Nephron (organoid): ENCODE measurements at regions not wholly inside any gene's neighbourhood (a gene's known extent, or its start where the extent isn't known, plus 50 kb on each side); places are given as distances from the start of the nearest gene placed in this dataset.
A peak's percentile ranks its signal among the peaks of the same experiment; 100 is the strongest.

Source experiments
- H3K27ac Mint-ChIP-seq, 3 experiments: 2 replicates each; pipeline ENCODE4 v1.8.0; 2020; ENCODE audit warnings: mixed read lengths in 3 of 3, mild to moderate bottlenecking in 2 of 3, moderate library complexity in 1 of 3
- H3K27me3 Mint-ChIP-seq: 2 replicates; pipeline ENCODE4 v1.8.0; 2021; ENCODE audit warnings: low read depth, mild to moderate bottlenecking, moderate library complexity, mixed read lengths
- H3K36me3 Mint-ChIP-seq: 2 replicates; pipeline ENCODE4 v1.8.0; 2020; ENCODE audit warnings: low read depth, mixed read lengths
- H3K4me1 Mint-ChIP-seq: 2 replicates; pipeline ENCODE4 v1.8.0; 2020; ENCODE audit warnings: mixed read lengths
- H3K4me3 Mint-ChIP-seq, 3 experiments: 2 replicates each; pipeline ENCODE4 v1.8.0; 2020; ENCODE audit warnings: mild to moderate bottlenecking in 3 of 3, mixed read lengths in 3 of 3, moderate library complexity in 2 of 3
- H3K9me3 Mint-ChIP-seq: 2 replicates; pipeline ENCODE4 v1.8.0; 2020; ENCODE audit warnings: mixed read lengths
- CTCF ChIP-seq, 3 experiments: fragments of 200-600 bp; sonication (generic); IDR thresholded peaks; one replicate each; pipeline ENCODE4 v1.5.0; 2021; ENCODE audit warnings: antibody characterized with exemption in 3 of 3; ENCODE audit not compliant: unreplicated experiment in 3 of 3

- Mint-ChIP-seq H3K27ac (no peak overlapping the region), H3K36me3 (peaks cover 4% of the 10 kb centered on the region), H3K9me3 (peaks cover 4% of the 10 kb centered on the region), H3K4me3 (no peak overlapping the region), H3K27me3 (peaks cover 33% of the 10 kb centered on the region), H3K4me1 (no peaks in the 10 kb centered on the region)
- no peak for TF ChIP-seq CTCF (IDR thresholded peaks at IDR 0.05; ENCODE audit: unreplicated experiment in 3 of 3)
Measured at GRCh38 chr20:40956542-40957264, 71.9 kb upstream of the TOP1 start.

- Mint-ChIP-seq H3K36me3 (peaks cover 4% of the 10 kb centered on the region), H3K27me3 (peaks cover 27% of the 10 kb centered on the region), H3K4me3 (no peak overlapping the region), H3K4me1 (no peaks in the 10 kb centered on the region), H3K9me3 (peaks cover 4% of the 10 kb centered on the region), H3K27ac (no peak overlapping the region)
- TF ChIP-seq CTCF (IDR thresholded peaks at IDR 0.05; ENCODE audit: unreplicated experiment in 3 of 3), result no peak
Measured at GRCh38 chr20:40957265-40957760, 71.3 kb upstream of the TOP1 start.

- Mint-ChIP-seq H3K36me3 (no peaks in the 10 kb centered on the region), H3K9me3 (no peaks in the 10 kb centered on the region), H3K27me3 (peaks cover 27% of the 10 kb centered on the region), H3K4me1 (no peaks in the 10 kb centered on the region), H3K27ac (no peak overlapping the region), H3K4me3 (no peak overlapping the region)
- TF ChIP-seq CTCF (IDR thresholded peaks at IDR 0.05; ENCODE audit: unreplicated experiment in 3 of 3), result no peak
Measured at GRCh38 chr20:40958598-40958997, 70.0 kb upstream of the TOP1 start.

GRCh38 chr20:40959325-40960092 is 69.1 kb upstream of the TOP1 start:
- Mint-ChIP-seq H3K4me1 (no peaks in the 10 kb centered on the region), H3K36me3 (no peaks in the 10 kb centered on the region), H3K9me3 (no peaks in the 10 kb centered on the region), H3K27ac (peak overlapping the region in 2 of 3 experiments; percentile 11 to 32), H3K27me3 (peaks cover 27% of the 10 kb centered on the region), H3K4me3 (no peak overlapping the region)
- TF ChIP-seq CTCF (IDR thresholded peaks at IDR 0.05; ENCODE audit: unreplicated experiment in 3 of 3), result no peak

GRCh38 chr20:40960101-40960500 is 68.5 kb upstream of the TOP1 start:
- Mint-ChIP-seq H3K36me3 (no peaks in the 10 kb centered on the region), H3K9me3 (no peaks in the 10 kb centered on the region), H3K4me1 (no peaks in the 10 kb centered on the region), H3K4me3 (no peak overlapping the region), H3K27ac (peak overlapping the region in 2 of 3 experiments; percentile 11 to 32), H3K27me3 (peaks cover 26% of the 10 kb centered on the region)
- TF ChIP-seq CTCF (IDR thresholded peaks at IDR 0.05; ENCODE audit: unreplicated experiment in 3 of 3), result no peak
